ENCODE measurements at regions not wholly inside any gene's neighbourhood (a gene's known extent, or its start where the extent isn't known, plus 50 kb on each side); places are given as distances from the start of the nearest gene placed in this dataset.

DNA sequence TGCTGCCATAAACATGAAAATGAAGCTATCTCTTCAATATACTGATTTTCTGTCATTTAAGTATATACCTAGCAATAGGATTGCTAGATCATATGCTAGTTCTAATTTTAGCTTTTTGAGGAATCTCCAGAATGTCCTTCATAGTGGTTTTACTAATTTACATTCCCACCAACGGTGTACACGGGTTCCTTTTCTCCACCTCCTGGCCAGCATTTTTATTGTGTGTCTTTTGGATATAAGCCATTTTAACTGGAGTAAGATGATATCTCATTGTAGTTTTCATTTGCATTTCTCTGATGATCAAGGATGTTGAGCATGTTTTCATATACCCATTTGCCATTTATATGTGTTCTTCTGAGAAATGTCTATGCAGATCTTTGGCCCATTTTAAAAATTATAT, 446.5 kb downstream of the GABRG2 start:
- H3K4me3 ChIP-seq (replicated peaks in 1 of 2; ENCODE audit: low read depth in 2 of 2, low read length in 2 of 2): no peak overlapping the region
- DNase-seq (ENCODE audit: low read depth in 2 of 2): no peak
- TF ChIP-seq, protein P1, sequence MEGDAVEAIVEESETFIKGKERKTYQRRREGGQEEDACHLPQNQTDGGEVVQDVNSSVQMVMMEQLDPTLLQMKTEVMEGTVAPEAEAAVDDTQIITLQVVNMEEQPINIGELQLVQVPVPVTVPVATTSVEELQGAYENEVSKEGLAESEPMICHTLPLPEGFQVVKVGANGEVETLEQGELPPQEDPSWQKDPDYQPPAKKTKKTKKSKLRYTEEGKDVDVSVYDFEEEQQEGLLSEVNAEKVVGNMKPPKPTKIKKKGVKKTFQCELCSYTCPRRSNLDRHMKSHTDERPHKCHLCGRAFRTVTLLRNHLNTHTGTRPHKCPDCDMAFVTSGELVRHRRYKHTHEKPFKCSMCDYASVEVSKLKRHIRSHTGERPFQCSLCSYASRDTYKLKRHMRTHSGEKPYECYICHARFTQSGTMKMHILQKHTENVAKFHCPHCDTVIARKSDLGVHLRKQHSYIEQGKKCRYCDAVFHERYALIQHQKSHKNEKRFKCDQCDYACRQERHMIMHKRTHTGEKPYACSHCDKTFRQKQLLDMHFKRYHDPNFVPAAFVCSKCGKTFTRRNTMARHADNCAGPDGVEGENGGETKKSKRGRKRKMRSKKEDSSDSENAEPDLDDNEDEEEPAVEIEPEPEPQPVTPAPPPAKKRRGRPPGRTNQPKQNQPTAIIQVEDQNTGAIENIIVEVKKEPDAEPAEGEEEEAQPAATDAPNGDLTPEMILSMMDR (IDR thresholded peaks at IDR 0.05; ENCODE audit: low read depth, low read length): no peak

DNA sequence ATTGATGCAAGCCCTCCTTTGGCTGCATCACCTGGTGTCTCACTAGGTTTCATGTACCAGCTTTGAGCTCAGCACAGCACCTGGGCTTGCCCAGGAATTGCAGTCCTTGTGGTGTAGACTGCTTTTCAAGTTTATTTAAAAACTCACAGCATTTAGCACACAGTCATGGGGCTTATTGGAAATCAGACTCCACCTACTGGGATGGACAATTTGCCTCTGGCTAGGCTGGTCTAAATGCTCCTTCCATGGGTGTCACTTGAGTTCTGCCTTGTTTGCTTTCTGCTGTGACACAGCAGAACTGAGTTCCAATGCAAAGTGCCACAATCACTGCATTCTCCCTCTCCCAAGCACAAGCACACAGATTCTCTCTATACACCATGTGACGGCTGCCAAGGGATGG, 453.3 kb downstream of the GABRG2 start:
- no peak for DNase-seq (ENCODE audit: low read depth in 2 of 2)
- TF ChIP-seq, protein P1 (IDR thresholded peaks at IDR 0.05; ENCODE audit: low read depth, low read length): no peak
- H3K4me3 ChIP-seq (replicated peaks in 1 of 2; ENCODE audit: low read depth in 2 of 2, low read length in 2 of 2): no peak overlapping the region

DNA sequence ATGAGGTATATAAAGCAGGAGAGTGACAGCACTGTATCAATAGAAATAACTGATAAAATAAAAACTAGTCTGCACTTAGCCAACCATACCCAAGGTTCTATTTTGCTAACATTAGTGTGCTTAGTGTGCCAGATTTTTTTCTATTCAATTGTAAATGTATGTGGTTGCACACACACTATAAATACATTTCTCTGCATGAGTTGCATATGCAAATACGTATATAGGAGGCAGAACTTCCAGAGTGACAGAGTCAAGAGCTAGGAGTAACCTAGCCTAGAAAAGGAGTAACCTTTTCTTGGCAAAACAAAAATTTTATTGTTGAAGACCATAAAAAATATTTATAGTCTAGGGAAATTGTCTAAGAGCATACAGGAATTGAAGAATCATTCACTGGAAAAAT, 461.6 kb downstream of the GABRG2 start:
- DNase-seq (ENCODE audit: low read depth in 2 of 2): no peak
- TF ChIP-seq, protein P1 (IDR thresholded peaks at IDR 0.05; ENCODE audit: low read depth, low read length): no peak

DNA sequence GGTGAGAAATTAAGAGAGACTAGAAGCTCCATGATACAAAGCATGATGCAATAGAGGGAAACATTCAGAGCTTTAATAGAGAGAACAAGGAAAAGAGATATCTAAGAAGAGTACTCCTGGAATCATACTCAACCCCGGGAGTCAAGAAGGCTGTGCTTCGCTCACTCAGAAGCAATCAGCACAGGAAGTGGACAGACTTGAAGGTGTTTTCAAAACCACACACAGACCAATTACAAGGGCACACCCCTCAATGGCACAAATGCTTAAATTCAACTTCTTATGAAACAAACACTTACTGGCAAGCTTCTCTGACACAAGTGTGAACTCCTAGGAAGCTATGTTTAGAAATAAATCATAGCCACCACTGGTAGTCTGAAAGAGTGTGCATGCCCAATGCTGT, 462.3 kb downstream of the GABRG2 start:
- DNase-seq (ENCODE audit: low read depth in 2 of 2): peak in 1 of 2 donors; percentile 2
- no peak overlapping the region for H3K4me3 ChIP-seq (replicated peaks in 1 of 2; ENCODE audit: low read depth in 2 of 2, low read length in 2 of 2)
- TF ChIP-seq, protein P1 (IDR thresholded peaks at IDR 0.05; ENCODE audit: low read depth, low read length): no peak

More for the DNA sequence above, 461.6 kb downstream of the GABRG2 start:
- no peak overlapping the region for H3K4me3 ChIP-seq (replicated peaks in 1 of 2; ENCODE audit: low read depth in 2 of 2, low read length in 2 of 2)

DNA sequence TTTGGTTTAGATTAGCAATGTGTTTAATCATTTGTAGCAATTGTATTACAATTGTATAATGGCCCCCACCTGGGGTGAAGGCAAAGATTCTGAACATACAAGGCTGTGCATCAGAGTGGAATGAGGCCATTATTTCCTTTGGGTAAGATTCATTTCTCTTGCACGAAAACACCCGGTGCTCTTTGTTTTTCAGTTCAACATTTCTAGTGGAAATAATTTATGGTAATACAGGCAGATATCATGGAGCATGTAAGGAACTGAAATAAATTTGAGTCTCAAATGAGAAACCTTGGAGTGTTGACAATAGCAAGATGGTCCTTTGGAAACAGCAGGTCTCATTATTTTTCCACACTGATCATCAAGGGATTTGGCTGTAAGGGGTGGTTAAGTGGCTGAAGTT, 475.9 kb downstream of the GABRG2 start:
- DNase-seq (ENCODE audit: low read depth in 2 of 2): no peak
- TF ChIP-seq, protein P1 (IDR thresholded peaks at IDR 0.05; ENCODE audit: low read depth, low read length): no peak
- no peak overlapping the region for H3K4me3 ChIP-seq (replicated peaks in 1 of 2; ENCODE audit: low read depth in 2 of 2, low read length in 2 of 2)

DNA sequence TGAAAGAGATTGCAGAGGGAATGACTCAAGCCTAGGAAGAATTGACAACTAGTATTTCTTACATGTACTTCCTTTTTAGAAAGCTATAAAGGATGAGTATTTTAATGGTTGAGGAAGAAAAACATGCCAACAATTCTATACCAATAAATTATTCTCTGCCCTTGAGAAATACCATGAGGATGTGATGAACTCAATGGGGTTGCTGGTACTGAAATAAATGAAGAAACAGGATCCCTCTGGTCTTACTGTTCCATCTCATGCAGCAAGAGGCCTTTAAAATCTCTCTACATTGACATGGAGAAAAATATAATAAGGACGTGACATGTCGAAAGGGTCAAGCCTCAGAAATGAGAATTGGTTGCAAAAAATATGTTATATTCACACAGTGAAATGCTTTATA, 477.3 kb downstream of the GABRG2 start:
- TF ChIP-seq, protein P1 (IDR thresholded peaks at IDR 0.05; ENCODE audit: low read depth, low read length): no peak
- no peak for DNase-seq (ENCODE audit: low read depth in 2 of 2)
- no peak overlapping the region for H3K4me3 ChIP-seq (replicated peaks in 1 of 2; ENCODE audit: low read depth in 2 of 2, low read length in 2 of 2)

DNA sequence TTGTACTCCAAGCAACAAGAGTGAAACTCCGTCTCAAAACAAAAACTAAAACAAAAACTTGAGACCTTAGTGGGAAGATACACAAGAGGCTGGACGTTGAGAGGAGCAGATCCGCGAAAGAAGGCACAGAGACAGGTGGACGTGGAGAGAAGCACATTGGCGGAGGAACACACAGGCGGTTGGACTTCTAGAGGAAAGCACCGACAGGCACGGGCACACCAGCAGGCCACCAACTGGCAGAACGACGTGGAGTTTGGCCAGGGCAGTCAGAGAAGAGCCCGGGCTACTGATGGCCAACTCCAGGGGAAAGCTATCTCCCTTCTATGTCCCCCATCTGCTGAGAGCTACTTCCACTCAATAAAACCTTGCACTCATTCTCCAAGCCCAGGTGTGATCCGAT, 482.7 kb downstream of the GABRG2 start:
- no peak for DNase-seq (ENCODE audit: low read depth in 2 of 2)
- TF ChIP-seq, protein P1 (IDR thresholded peaks at IDR 0.05; ENCODE audit: low read depth, low read length): no peak
- H3K4me3 ChIP-seq (replicated peaks in 1 of 2; ENCODE audit: low read depth in 2 of 2, low read length in 2 of 2): no peak overlapping the region

Data from cardiac fibroblast (primary cell).